CD4-positive, alpha-beta T cell (primary cell): ENCODE measurements at regions not wholly inside any gene's neighbourhood (a gene's known extent, or its start where the extent isn't known, plus 50 kb on each side); places are given as distances from the start of the nearest gene placed in this dataset.

Experiments
- ATAC-seq: fragments of 200-7000 bp; cut with Tn5 transposase; one replicate; pipeline ENCODE4 v1.10.0; 2022; ENCODE audit warnings: mild to moderate bottlenecking; ENCODE audit not compliant: poor library complexity
- CTCF ChIA-PET: fragments of 350-600 bp; sonication (Branson Sonifier 250); formaldehyde crosslinking; loops from one replicate; lab custom pipeline; 2021; ENCODE audit warnings: antibody characterized with exemption, inconsistent platforms; lab: Charles Lee
- POLR2A ChIA-PET: fragments of 350-600 bp; sonication (Branson Sonifier 250); formaldehyde crosslinking; loops from one replicate; lab custom pipeline; 2021; ENCODE audit warnings: antibody characterized with exemption, inconsistent platforms; lab: Charles Lee
- DNase-seq, 14 experiments: peaks; one replicate each; pipeline ENCODE4 v3.0.0-alpha.2; 2013 to 2020; ENCODE audit warnings: mixed read lengths in 2 of 14
- H3K27ac ChIP-seq, 2 donors: one replicate each; pipeline versions ENCODE4 v1.5.1 to v1.7.0; 2013; ENCODE audit warnings: low read length in 2 of 2, low read depth in 1 of 2, mild to moderate bottlenecking in 1 of 2
- H3K27me3 ChIP-seq, 2 experiments: 1 replicate in 1 of 2; 2 replicates in 1 of 2; pipeline versions ENCODE4 v1.6.1 to v1.7.0; 2013; ENCODE audit warnings: low read length in 2 of 2, control low read depth in 1 of 2, mild to moderate bottlenecking in 1 of 2, moderate library complexity in 1 of 2; ENCODE audit not compliant: insufficient read depth in 2 of 2, control insufficient read depth in 1 of 2
- H3K36me3 ChIP-seq: one replicate; pipeline ENCODE4 v1.6.1; 2013; ENCODE audit warnings: low read length, control low read depth; ENCODE audit not compliant: insufficient read depth
- H3K4me1 ChIP-seq: one replicate; pipeline ENCODE4 v1.6.1; 2013; ENCODE audit warnings: low read length, control low read depth; ENCODE audit not compliant: insufficient read depth
- H3K4me3 ChIP-seq: one replicate; pipeline ENCODE4 v1.5.1; 2013; ENCODE audit warnings: mild to moderate bottlenecking, low read length, moderate library complexity
- H3K9me3 ChIP-seq, 2 experiments: 1 replicate in 1 of 2; 2 replicates in 1 of 2; pipeline versions ENCODE4 v1.6.1 to v1.7.0; 2013; ENCODE audit warnings: low read length in 2 of 2, mild to moderate bottlenecking in 2 of 2, control low read depth in 1 of 2, moderate library complexity in 1 of 2; ENCODE audit not compliant: control insufficient read depth in 1 of 2, insufficient read depth in 1 of 2
- H3K27ac Mint-ChIP-seq: one replicate; pipeline ENCODE4 v1.8.0; 2020; ENCODE audit warnings: mixed read lengths
- H3K27me3 Mint-ChIP-seq: one replicate; pipeline ENCODE4 v1.8.0; 2021; ENCODE audit warnings: mixed read lengths
- H3K36me3 Mint-ChIP-seq: one replicate; pipeline ENCODE4 v1.8.0; 2021; ENCODE audit warnings: low read depth, mixed read lengths
- H3K4me1 Mint-ChIP-seq: one replicate; pipeline ENCODE4 v1.8.0; 2021; ENCODE audit warnings: low read depth, mixed read lengths
- H3K4me3 Mint-ChIP-seq: one replicate; pipeline ENCODE4 v1.8.0; 2020; ENCODE audit warnings: mild to moderate bottlenecking, mixed read lengths
- H3K9me3 Mint-ChIP-seq: one replicate; pipeline ENCODE4 v1.8.0; 2020; ENCODE audit warnings: mixed read lengths
- intact Hi-C, 2 experiments: fragments of 100-400 bp; cut with DNase I in 1 of 2; cut with micrococcal nuclease in 1 of 2; formaldehyde crosslinking; loops; one replicate each; pipeline versions ENCODE4 v1.15.1 to v1.9.0; 2023 to 2025; cut with DNase I, micrococcal nuclease
- TF ChIP-seq, protein P1 (sequence below): fragments of 200-600 bp; IDR thresholded peaks from one replicate; pipeline ENCODE4 v1.8.0; 2022; ENCODE audit warnings: antibody characterized with exemption, mild to moderate bottlenecking

- ChIA-PET CTCF (no interaction called here), POLR2A (no interaction called here)
- H3K27me3 ChIP-seq, result no peaks in the 10 kb centered on the region
- no peaks in the 10 kb centered on the region for H3K4me1 ChIP-seq
- no peaks in the 10 kb centered on the region for H3K36me3 ChIP-seq
- H3K4me1 Mint-ChIP-seq, result no peaks in the 10 kb centered on the region
- no peak overlapping the region for H3K27ac ChIP-seq
- no peak overlapping the region for H3K27ac Mint-ChIP-seq
- no peak overlapping the region for H3K4me3 ChIP-seq
- no peak overlapping the region for H3K4me3 Mint-ChIP-seq
- peaks cover 0 to 5% of the 10 kb centered on the region in 2 experiments for H3K9me3 ChIP-seq
- intact Hi-C loops, result no loop called here
- TF ChIP-seq, protein P1, sequence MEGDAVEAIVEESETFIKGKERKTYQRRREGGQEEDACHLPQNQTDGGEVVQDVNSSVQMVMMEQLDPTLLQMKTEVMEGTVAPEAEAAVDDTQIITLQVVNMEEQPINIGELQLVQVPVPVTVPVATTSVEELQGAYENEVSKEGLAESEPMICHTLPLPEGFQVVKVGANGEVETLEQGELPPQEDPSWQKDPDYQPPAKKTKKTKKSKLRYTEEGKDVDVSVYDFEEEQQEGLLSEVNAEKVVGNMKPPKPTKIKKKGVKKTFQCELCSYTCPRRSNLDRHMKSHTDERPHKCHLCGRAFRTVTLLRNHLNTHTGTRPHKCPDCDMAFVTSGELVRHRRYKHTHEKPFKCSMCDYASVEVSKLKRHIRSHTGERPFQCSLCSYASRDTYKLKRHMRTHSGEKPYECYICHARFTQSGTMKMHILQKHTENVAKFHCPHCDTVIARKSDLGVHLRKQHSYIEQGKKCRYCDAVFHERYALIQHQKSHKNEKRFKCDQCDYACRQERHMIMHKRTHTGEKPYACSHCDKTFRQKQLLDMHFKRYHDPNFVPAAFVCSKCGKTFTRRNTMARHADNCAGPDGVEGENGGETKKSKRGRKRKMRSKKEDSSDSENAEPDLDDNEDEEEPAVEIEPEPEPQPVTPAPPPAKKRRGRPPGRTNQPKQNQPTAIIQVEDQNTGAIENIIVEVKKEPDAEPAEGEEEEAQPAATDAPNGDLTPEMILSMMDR, result no peak
- no peaks in the 10 kb centered on the region for H3K27me3 Mint-ChIP-seq
- ATAC-seq (no peak), DNase-seq (no peak)
- H3K9me3 Mint-ChIP-seq, result peaks cover 19% of the 10 kb centered on the region
- no peaks in the 10 kb centered on the region for H3K36me3 Mint-ChIP-seq
These were observed 527.4 kb upstream of the REG3G start for GRCh38 chr2:78498125-78498524.

DNA sequence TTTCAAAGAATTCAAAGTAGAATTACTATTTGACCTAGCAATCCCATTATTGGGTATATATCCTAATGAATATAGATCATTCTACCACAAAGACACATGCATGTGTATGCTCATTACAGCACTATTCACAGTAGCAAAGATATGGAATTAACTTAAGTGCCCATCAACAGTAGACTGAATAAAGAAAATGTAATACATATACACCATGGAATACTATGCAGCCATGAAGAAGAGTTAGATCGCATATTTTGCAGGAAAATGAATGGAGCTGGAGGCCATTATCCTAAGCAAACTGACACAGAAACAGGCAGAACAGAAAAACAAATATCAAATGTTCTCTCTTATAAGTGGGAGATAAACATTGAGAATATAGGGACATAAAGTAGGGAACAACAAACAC is 519.2 kb upstream of the REG3G start:
- Mint-ChIP-seq H3K4me3 (no peak overlapping the region), H3K27me3 (no peaks in the 10 kb centered on the region), H3K27ac (no peak overlapping the region), H3K9me3 (peaks cover 34% of the 10 kb centered on the region), H3K4me1 (no peaks in the 10 kb centered on the region), H3K36me3 (no peaks in the 10 kb centered on the region)
- H3K36me3 ChIP-seq, result no peaks in the 10 kb centered on the region
- TF ChIP-seq, protein P1, result no peak
- no peak overlapping the region for H3K4me3 ChIP-seq
- ChIA-PET POLR2A (no interaction called here), CTCF (no interaction called here)
- no peaks in the 10 kb centered on the region for H3K27me3 ChIP-seq
- DNase-seq (no peak), ATAC-seq (no peak)
- intact Hi-C loops, result no loop called here
- no peak overlapping the region for H3K27ac ChIP-seq
- no peaks in the 10 kb centered on the region for H3K9me3 ChIP-seq
- no peaks in the 10 kb centered on the region for H3K4me1 ChIP-seq

DNA sequence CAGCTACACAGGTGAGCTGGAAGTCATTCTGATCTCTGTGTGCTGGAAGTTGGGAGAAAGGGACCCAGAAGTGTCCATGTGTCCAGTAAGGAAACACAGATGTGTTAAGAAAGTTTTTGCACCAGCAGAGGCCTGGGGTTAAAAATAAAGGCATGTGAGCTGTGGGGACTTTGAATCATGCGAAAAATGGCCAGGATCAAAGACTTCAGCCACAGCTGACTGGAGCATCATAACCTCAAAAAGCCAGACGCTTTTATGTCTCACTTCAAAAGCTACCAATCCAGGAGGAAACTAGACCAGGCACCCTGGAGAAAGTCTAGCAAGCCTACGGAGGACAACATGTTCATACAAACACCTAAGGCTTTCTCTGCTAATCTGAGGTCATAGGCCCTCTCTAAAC is 503.6 kb upstream of the REG3G start:
- no peaks in the 10 kb centered on the region for H3K4me1 ChIP-seq
- H3K9me3 Mint-ChIP-seq, result peaks cover 9% of the 10 kb centered on the region
- no peaks in the 10 kb centered on the region for H3K4me1 Mint-ChIP-seq
- no peak overlapping the region for H3K4me3 Mint-ChIP-seq
- TF ChIP-seq, protein P1, result no peak
- H3K27me3 Mint-ChIP-seq, result no peaks in the 10 kb centered on the region
- no peak overlapping the region for H3K27ac Mint-ChIP-seq
- H3K27me3 ChIP-seq, result no peaks in the 10 kb centered on the region
- H3K4me3 ChIP-seq, result no peak overlapping the region
- no peaks in the 10 kb centered on the region for H3K36me3 Mint-ChIP-seq
- no peak overlapping the region for H3K27ac ChIP-seq
- ATAC-seq (no peak), DNase-seq (no peak)
- H3K9me3 ChIP-seq, result peaks cover 0 to 8% of the 10 kb centered on the region in 2 experiments
- intact Hi-C loops, result no loop called here
- ChIA-PET CTCF (no interaction called here), POLR2A (no interaction called here)
- no peaks in the 10 kb centered on the region for H3K36me3 ChIP-seq
